CD1c-positive myeloid dendritic cell (primary cell): ENCODE measurements at regions not wholly inside any gene's neighbourhood (a gene's known extent, or its start where the extent isn't known, plus 50 kb on each side); places are given as distances from the start of the nearest gene placed in this dataset.
"Not testable (repeated sequence)": the region's sequence is repeated elsewhere in the genome, so short reads cannot be mapped to it uniquely, and the experiment has no call there.

Experiments used
- DNase-seq: peaks from one replicate; pipeline ENCODE4 v3.0.0-alpha.2; 2016; ENCODE audit errors: extremely low spot score

DNA sequence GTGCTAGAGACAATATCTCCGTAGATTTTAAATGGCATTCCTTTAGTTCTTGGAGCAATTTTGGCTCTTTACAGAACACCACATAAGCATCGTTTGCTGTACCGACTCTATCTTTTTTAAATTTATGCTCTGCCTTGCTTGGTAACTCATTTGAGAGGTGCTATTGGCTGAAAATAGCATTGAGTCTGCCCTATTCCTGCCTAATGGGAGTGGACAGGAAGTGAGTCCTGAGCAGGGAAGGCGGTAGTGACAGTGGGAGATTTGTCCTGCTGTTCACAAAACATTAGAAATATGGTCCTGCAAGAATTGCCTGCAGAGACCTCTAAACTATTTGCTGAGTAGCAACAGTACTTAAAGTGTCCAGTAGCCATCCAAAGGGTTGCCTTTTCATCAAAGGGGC is 115.2 kb upstream of the IFNE start:
- no peak for DNase-seq

DNA sequence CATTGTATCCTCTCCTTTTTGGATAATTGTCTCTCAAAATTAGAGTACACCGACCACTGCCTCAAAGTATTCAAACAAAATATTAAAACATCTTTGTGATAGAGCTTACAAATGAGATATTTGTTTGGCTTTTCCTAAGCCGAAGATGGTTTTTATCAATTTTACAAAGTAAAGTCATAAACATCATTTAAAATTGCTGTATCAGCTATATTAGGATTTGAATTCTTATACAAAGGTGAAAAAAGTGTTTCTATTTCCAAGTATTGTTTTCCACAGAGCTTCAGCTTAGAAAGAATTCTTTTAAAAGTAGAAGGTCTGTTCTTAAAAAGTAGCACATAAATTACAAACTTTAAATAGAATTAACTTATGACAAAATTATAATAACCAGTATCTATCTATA is 116.6 kb upstream of the IFNE start:
- no peak for DNase-seq

DNA sequence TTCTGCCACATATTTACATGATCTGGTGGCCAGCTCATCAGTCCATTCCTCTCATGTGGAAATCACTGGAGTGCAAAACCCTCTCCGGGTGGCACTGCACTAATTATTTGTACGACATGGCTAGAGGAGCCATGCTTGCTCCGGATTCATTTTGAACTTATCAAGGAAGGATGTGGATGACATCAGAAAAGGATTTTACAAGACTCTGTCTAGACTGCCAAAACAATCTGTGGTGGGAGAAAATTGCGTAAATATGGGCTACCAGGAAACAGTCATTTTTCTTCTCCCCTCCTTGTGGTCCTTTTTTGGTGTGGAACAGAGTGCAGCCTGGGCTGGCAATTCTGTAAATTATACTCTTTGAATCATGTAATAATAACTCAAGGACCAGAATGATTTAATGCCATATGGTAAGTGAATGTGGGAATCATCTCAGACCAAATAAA is 123.4 kb upstream of the IFNE start:
- DNase-seq: no peak

DNA sequence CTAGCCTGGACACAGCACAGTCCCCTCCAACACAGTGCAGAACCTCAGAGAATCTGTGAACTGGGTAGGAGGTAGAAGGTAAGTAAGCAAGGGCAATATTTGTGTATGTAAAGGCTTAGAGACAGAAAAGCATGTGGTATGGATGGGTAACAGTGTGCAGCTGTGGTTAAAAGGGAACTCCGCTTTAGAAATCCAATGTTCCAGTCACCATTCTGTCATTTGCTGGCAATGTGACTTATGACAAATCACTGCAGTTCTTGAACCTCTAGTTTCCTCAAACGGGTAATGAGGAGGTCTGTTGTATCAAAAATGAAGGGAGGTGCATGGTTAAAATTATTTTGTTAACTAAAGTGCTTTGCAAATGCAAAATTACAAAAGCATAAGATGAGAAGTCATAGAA is 125.5 kb upstream of the IFNE start:
- DNase-seq: no peak

DNA sequence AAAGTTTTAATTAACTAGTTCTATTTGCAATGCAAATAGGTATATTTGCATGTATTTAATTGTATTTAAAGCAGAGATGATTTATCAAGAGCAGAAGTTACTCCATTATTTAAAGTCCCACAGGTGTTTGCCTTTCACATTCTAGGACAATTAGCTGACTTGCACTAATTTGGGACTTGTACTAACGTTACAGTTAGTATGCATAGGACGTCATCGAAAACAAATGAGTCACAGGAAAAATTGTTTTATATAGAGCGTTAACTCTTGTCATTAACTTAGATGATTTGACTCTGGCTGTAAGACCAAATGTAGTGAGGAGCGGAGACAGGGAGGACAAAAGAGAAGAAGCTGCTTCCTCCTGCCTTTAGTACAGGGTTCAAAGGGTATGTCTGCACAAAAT is 126.1 kb upstream of the IFNE start:
- no peak for DNase-seq

DNA sequence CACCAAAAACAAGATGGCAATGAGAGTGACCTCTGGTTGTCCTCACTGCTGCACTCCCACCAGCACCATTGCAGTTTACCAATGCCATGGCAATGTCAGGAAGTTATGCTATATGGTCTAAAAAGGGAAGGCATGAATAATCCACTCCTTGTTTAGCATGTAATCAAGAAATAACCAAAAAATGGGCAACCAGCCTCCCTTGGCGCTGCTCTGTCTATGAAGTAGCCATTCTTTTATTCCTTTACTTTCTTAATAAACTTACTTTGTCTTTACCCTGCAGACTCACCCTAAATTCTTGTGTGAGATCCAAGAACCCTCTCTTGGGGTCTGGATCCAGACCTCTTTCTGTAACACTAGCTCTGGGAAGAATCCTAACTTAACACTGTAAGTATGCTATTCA is 127.4 kb upstream of the IFNE start:
- DNase-seq: no peak

DNA sequence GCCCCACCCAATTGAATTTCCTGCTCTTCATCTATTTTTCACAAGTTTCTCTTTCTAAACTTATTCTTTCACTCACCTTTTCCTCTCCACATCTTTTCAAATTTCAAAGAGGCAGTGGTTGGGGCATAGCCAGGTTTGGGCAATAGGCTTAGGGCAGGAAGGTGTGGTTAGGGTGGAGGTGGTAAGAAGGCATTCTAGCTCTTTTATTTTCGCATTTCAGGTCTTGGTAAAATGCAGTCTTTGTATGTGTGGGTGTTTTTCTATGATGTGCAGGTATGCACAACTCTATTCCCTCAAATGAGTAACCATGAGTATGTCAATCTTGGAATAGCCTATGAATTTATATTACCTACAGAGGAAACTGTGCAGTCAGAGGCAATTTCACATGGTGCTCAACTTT is 129.8 kb upstream of the IFNE start:
- no peak for DNase-seq

DNA sequence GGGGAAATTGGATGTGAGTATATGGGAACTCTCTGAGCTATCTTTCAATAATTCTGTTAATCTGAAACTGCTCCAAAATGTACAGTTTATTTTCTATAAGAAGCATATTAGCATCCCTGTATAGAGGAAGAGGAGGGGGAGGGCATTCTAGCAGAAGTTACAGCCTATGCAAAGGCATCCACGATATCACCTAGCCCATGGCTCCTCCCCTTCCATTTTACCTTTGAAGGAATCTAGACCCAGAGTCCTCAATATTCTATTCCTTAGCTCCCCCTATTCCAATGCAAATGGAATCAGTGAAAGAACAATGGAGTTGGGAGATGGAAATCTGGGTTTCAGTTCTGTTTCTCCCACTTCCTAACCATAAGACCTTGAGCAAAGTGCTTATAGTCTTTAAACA is 132.9 kb upstream of the IFNE start:
- DNase-seq: no peak

DNA sequence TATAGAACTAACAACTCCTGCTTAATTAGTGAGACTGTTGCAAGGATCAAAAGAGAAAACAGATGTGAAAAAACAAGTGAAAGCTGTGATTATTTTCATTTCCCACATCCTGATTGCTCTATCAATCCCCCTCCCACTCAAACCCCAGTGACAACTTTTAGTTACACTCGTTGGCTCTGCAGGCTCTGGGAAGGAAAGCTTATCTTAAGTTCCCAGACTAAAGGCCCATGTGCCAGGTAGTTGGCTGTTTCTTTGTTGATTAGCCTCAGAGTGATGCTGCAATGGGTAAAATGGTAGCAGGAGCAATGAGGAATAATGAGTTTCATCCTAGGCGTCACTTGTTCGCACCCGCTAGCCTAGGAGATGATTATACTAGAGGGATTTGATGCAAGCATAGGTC is 133.3 kb upstream of the IFNE start:
- no peak for DNase-seq

DNA sequence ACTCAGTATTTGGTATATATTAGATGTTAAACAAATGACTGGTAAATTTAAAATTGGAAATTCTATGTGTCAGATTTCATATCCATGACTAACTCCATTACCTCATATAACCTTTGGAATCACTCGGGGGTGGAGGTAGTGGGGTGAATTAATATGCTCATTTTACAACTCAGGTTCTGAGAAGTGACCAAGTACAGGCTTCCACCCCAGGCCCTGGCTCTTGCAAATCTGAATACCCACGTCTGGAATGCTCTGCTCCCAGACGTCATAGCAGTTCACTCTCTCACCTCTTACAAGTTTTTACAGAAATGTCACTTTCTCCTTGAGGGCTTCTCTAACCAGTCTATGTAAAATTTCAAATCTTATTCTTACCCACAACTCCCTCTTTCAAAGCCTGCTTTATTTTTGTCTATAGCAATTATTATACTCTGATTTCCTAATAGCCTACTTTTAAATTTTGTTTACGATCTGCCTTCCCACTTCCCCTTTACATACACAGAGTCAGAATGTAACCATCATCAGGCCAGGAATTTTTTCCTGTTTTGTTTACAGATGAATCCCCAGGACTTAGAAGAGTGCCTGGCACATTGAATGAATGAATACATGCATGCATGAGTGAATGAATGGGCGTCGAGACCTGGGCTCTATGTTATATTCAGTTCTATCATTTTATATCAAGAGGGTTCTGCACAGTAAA is 134.1 kb upstream of the IFNE start:
- no peak for DNase-seq

DNA sequence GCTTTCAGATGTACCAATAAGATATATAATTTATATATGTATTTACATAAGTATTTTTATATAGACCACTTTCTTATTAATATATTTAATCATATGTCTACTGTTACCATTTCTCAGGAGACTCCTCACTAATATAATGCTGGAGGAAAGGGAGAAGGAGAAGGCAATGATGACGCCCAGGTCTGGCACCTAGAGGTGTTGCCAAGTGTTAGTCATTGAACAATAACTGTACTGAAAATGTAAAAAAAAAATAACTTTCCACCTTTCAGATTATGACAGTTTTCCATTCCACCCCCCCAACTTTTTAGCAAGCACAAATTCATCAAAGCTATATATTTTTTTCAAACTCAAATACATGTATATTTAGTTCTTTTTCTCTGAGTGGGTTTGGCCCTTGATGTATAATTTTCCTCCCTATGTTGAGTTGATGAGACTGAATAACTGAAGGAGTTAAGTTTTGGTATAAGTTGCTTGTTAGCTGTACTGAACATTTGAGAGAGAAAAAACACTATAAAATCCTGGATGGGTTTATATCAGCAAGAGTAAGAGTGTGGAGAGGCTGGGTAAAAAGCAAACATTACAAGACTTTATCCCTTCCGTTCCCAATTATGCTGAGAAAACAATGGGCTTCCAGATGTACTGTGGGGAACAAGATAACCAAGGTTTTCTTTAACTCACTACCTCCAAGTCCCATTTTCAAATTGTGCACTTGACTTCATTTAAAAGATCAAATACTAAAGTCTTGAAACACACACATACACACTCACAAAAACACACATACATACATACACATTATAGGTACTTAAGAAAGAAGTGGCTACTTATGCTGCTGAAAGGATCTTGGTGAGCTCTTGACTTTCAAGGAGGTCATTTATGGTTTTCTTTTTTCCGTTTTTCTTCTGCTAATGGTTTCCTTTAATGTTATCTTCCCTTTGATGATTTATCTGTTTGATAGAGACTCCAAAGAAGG is 142.8 kb upstream of the IFNE start:
- DNase-seq: no peak

DNA sequence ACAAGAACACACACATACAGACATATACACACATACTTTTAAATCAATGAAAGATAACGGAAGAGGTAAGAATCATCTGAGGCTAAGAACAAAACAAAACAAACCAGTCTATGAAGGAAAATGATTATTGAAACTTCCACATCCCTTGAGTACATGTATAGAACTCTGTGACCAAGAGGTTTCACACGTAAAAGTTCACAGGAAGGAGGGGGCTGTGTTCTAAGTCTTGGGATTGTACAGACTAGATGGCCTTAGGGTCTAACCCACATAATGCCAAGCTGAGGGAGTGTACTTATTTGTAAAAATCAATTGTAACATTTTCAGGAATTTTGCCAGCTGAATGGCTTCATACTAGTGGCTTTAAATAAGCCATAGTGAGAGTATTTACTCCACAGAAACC is 144.4 kb upstream of the IFNE start:
- no peak for DNase-seq

DNA sequence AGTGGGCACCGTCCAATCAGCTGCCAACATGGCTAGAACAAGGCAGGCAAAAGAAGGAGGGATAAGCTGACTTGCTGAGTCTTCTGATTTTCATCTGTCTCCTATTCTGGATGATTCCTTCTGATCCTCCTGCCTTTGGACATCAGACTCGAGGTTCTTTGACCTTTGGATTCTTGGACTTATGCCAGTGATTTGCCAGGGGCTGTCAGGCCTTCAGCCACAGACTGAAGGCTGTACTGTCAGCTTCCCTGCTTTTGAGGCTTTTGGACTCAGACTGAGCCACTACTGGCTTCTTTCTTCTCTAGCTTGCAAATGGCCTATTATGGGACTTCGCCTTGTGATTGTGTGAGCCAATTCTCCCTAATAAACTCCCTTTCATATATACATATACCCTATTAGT is 146.8 kb upstream of the IFNE start:
- DNase-seq: not testable (repeated sequence)

DNA sequence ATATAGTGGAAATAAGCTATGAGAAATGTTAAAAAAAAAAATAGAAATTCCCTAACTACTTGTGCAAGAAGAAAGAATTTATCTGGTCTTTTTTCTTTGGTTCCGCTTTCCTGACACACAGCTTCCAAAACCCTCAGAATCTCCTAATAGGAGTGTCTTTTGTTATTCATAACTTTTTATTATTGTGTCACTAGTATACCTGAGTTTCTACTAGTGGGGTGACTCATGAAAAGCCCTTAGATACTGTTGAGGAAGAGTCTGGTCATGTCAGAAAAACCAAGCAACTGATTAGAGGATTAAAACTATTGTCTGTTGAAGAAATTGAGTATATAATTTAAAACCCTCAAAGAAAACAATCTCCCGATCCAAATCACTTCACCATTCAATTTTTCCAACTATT is 152.8 kb upstream of the IFNE start:
- DNase-seq: no peak

DNA sequence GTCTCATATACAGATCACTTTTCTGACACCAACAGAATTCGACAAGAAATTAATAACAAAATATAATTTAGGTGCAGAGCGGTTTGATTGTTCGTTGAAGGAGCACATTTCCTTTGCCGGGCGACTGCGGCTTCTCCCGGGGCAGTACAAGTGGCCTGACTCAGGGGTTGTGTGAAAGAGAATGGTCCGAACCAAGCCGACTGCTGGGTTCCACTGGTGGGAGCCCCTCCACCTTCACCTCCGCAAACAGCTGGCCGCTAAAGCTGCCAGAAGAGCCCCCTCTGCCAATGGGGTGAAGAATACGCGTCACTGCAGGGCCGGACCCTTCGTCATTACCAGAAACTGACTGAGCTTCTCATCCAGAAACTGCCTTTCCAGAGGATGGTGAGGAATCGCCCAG is 156.0 kb upstream of the IFNE start:
- DNase-seq: no peak

DNA sequence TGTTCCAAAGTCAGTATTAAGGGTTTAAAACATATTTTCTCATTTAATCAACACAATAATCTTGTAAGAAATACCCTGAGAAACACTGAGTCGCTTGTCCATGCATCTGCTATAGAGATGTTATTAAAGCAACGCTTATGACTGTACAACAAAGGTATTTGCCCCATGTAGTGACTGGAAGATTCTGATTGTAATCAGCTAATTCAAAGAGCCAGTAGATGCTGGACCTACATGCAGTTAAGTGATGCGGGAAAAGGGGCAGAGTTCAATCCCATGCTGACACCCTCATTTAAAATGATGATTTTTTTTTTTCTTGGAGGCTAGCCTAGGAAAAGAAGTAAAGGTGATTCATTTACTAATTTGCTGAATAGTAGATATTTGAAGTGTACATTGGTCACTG is 149.3 kb upstream of the MTAP start:
- no peak for DNase-seq

DNA sequence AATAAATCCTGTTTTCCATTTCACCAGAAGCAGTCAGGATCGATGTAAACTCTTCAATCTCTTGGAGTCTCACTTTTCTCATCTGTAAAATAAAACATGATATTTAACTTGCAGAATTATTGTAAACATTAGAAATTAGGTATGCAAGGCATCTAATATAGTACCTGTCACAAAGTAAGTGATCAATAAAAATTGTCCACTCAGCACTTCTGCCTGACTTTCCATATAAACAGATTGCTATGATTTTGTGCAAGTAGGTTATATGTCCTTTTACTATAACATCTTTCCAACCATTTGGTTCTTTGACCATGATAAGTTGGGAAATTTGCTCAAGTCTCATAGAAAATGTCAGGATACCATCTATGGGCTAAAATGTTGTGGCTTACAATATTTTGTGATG is 148.8 kb upstream of the MTAP start:
- DNase-seq: no peak

DNA sequence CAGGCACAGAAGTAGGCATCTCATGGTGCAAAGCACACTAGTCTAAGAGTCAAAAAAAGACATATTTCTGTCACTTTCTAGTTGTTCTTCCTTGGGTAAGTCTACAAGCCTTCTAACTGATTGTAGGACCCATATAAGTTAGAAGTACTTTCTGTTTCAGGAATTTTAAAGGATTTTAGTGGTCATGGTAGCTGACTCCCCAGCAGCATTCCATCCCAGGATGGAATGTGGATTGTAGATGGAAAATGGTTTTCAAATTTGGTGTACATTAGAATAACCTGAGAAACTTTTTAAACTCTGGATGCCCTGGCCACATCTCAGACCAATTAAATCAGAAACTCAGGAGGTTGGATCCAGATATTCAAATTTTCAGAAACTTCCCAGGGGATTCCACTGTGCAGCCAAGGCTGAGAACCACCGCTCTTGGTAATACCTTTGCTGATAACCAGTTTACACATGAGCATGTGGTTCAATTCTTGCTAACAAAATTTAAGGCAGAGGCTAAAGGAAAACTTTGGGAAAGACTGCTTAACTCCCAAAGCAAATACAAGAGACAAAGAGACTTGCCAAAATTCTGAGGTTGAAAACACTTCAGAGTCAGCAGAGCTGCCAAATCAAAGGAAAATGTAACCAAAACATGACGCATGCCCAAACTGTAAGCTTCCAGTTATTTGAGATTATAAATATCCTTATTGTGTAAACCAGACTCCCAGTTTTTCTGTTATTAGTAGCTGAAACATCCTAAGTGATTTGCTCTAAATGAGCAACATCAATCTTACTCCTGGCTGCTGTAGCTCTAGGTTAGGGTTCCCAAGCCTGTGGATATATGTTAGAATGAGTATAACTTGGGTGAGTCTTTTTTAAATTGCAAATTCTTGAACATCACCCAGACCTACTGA is 145.4 kb upstream of the MTAP start:
- no peak for DNase-seq

DNA sequence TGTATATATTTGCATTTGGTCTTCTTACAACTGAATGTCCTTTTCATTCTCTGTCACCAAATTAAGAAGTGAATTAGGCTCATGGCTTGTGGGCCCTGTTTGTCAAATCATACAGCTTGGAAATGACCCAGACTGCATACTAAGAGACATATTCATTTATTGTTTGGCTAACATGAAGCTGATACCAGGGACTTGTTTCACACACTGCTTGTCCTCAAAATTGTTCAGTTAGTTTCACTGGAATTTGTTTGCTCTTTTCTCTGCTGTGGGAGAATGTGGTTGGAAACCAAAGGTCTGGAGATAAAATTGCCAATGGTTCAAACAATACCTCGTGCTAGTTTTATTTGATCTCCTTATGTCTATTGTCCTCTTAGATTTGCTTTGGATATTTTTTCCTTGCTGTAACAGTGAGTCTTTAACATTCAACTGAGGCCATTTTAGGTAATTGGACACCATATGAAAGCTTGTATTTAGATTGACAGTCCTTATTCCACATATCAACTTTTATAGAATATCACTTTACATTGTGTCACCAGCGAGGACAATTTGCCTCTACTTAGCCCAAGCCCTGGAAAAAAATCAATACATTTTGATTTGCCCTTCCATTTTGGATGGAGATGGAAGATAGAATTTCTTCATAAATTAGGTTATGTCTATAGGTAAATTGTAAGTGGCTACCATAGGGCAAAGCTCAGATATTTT is 144.3 kb upstream of the MTAP start:
- DNase-seq: no peak

DNA sequence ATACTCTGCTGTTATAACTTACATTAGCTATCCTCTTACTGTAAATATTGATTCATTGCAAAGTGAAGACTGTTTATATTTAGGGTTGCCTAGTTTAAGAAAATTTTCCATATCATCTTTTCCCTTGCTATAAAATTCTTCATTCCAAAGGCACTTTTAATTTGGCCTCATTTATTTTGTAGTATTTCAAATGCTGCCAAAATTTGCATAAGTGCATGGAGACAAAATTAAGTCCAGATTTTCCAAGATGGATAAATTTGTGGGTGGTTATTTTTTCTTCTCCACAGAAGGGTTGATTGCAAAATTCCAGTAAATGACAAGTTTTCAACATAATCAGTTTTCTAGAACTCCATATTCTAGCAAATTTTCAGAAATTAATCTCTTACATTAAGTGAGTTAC is 141.5 kb upstream of the MTAP start:
- no peak for DNase-seq

DNA sequence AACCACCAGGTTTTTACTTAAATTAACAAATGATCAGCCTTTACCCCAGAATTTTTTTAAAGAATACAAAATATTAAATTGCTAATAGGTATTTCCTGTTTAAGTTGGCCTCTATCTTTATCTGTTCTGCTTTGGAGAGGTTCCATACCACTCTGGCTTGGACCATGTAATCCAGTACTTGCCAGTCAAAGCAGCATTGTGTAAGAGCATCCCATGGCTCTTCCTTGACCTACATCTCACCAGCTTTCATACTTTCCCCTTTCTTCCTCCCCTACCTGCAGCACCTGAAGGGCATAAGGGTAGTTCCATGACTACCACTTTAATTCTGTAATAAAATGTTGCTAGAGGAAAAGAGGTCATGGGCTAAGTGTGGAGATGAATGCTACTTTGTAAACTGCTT is 140.8 kb upstream of the MTAP start:
- no peak for DNase-seq

DNA sequence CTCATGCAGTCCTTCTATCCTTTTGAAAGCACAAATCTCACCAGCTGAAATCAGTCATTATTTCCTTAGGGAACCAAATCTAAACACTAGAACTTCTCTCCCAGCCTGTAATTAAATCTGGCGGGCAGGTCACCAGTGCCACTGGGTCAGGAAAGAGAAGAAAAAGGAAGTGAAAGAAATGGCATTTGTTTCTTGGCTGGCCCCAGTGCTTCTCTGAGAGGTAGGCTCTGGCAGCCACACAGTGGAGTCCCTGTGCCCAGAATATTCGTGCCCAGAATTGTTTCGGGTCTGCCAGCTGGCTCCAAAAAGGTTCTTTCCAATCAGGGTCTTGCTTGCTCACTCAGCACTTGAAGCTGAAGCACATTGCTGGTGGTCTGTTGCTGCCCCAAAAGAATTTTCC is 133.9 kb upstream of the MTAP start:
- DNase-seq: peak; percentile 16
